ENCODE measurements at regions not wholly inside any gene's neighbourhood (a gene's known extent, or its start where the extent isn't known, plus 50 kb on each side); places are given as distances from the start of the nearest gene placed in this dataset.

- TF ChIP-seq CREBBP (IDR thresholded peaks at IDR 0.05; ENCODE audit: low read depth, low read length), result no peak
- no peak for TF ChIP-seq RAD21 (CRISPR knock-in tag; conservative IDR thresholded peaks at IDR 0.05 in 1 of 2, IDR thresholded peaks at IDR 0.05 in 1 of 2)
- no peak for TF ChIP-seq GABPA (tag; conservative IDR thresholded peaks at IDR 0.05; ENCODE audit: low read depth)
- no peak for TF ChIP-seq CTCF (IDR thresholded peaks at IDR 0.05 in 2 of 3, conservative IDR thresholded peaks at IDR 0.05 in 1 of 3; ENCODE audit: insufficient read depth in 2 of 3, low read depth in 1 of 3, low read length in 3 of 3)
- TF ChIP-seq TCF7L2 (IDR thresholded peaks at IDR 0.05; ENCODE audit: low read depth, low read length), result no peak
These were observed 106.6 kb upstream of the HMHB1 start for GRCh38 chr5:143705381-143705780.

Data from K562 (cell line).